Posterior cingulate gyrus (tissue), 11 donors: ENCODE measurements at regions not wholly inside any gene's neighbourhood (a gene's known extent, or its start where the extent isn't known, plus 50 kb on each side); places are given as distances from the start of the nearest gene placed in this dataset.

Source experiments
- DNase-seq, 10 donors: peaks; one replicate each; pipeline versions ENCODE4 v3.0.0 to v3.0.0-alpha.2; 2020 to 2021; ENCODE audit warnings: mixed read lengths in 3 of 10
- intact Hi-C: fragments of 100-400 bp; cut with DNase I; formaldehyde crosslinking; loops from one replicate; pipeline ENCODE4 v1.15.1; 2023

DNA sequence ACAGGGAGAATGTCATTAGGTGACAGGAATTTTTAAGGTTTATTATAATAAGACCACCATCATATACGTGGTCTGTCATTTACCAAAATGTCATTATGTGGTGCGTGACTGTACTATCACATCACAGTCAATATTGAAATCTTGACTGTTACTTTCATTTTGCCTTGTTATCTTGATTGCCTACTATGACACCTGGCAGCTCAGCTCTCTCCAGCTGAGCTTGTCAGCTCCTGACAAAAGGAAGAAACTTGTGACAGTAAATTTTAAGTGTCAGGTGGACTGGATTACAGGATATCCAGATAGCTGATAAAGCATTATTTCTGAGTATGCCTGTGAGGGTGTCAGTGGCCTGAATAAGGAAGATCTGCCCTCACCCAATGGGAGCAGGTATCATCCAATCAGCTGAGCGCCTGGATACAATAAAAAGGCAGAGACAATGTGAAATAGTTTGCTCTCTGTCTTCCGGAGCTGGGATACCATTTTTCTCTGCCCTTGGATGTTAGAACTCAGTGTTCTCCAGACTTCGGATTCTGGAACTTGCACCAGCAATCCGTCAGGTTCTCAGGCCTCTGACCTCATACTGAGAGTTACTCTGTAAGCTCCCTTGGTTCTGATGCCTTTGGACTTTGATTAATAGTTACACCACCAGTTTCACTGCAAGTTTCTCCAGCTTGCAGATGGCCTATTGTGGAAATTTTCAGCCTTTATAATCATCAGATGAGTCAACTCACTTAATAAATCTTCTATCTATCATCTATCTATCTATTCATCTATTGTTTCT is 1454.7 kb upstream of the IGFBP7 start:
- intact Hi-C loops = no loop called here

GRCh38 chr4:58561170-58561569 is 1451.0 kb upstream of the IGFBP7 start:
- DNase-seq = no peak
- intact Hi-C loops = no loop called here

More for the DNA sequence above, 1454.7 kb upstream of the IGFBP7 start:
- no peak for DNase-seq

- intact Hi-C loops = no loop called here
- no peak for DNase-seq
Measured at GRCh38 chr4:58560736-58561135, 1450.6 kb upstream of the IGFBP7 start.

DNA sequence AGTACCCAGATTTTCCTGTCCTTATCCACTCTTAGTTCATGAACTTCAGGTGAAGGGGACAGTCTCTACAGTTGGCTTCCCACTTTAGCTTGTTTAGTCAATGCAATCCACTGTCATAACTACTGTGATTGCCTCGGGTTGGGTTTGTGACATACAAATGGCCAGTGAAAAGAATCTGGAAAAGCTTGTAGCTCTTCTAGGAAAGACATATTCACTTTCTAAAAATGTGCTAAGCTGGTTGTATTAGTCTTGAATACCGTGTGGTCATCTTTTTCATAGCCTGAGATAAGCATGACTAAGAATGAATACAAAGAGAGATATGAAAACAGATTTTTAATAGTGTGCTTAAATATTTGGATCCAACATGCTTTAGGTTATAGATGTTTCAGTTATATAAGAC is 1443.5 kb upstream of the IGFBP7 start:
- intact Hi-C loops = no loop called here
- no peak for DNase-seq

DNA sequence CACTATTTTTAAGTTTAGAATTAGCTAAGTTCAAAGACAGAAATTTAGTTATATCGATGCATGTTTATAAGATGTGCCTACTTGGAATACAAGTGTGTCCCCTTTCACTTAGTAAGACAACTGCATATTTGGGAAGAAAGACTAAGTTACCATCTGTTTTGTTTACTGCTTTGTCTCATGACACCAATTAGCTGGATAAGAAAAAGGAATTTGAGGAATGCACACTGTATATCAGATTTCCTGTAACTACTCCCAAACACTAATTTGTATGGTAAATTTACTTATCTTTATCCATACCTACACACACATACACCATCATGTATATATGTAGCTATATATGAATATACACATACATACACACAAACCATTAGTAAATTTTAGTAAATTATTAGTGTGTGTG is 1442.8 kb upstream of the IGFBP7 start:
- no peak for DNase-seq
- intact Hi-C loops = no loop called here

- intact Hi-C loops = no loop called here
- peak in 1 of 10 donors; percentile 49 for DNase-seq
Measured at GRCh38 chr4:58551676-58552075, 1441.5 kb upstream of the IGFBP7 start.

GRCh38 chr4:58543465-58543864 is 1433.3 kb upstream of the IGFBP7 start:
- intact Hi-C loops = no loop called here
- DNase-seq = no peak

- intact Hi-C loops = no loop called here
- DNase-seq = peak in 1 of 10 donors; percentile 56
Measured at GRCh38 chr4:58541926-58542325, 1431.7 kb upstream of the IGFBP7 start.

DNA sequence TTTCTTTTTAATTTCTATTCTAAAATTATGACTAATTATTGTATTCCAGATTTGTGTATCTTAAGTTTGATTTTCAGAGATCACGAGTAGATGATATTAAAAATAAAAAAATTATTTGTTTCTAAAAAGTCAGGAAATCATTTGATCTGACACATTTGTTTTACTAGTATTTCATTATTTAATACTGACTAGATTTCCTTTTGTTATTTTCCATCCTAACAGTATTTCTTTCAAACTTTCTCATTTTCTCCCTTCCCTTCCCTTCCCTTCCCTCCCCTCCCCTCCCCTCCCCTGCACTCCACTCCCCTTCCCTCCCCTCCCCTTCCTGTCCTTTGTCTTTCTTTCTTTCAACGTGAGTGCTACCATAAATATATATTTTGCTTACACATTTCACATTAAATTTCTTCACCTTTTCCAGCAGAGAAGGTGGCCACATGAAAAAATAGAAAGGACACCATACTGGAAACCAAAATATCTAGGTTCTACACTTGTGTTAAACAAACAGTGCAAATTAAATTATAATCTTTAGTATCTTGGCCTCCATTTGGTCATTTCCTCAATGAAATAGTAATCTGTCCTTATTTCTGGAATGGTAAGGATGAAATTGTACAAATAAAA is 1412.7 kb upstream of the IGFBP7 start:
- intact Hi-C loops = no loop called here
- DNase-seq = no peak

DNA sequence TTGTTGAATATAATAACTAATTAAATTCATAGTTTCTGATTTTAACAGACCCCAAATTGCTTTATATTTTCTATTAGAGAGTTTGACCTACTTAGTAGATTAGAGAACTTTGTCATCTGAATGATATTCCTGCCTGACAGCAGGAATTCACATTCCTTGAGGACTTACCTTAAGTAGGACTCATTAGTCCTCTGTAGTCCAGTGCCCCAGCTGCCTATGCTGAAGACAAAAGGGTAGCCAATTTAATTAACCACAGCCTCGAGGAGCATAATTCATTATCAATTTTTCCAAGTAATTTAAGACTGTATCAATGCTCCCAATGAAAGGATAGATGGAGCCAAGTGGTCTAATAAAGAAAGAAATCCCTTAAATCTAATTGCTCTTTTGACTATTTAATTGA is 1405.0 kb upstream of the IGFBP7 start:
- intact Hi-C loops = no loop called here
- DNase-seq = no peak

GRCh38 chr4:58514299-58514698 is 1404.1 kb upstream of the IGFBP7 start:
- intact Hi-C loops = no loop called here
- DNase-seq = no peak

- intact Hi-C loops = no loop called here
- no peak for DNase-seq
Measured at GRCh38 chr4:58510652-58511051, 1400.5 kb upstream of the IGFBP7 start.

DNA sequence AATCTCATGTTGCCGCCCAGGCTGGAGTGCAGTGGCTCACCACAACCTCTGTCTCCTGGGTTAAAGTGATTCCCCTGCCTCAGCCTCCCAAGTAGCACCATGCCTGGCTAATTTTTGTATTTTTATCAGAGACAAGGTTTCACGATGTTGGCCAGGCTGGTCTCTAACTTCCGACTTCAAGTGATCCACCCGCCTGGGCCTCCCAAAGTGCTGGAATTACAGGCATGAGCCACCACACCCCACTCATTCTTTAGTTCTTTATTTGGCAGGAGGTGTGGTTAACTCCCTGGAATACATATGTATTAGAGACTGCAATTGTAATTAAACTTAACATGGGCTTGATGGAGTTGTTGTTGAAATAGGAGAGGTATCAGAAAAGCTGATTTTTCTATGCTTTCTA is 1396.9 kb upstream of the IGFBP7 start:
- no peak for DNase-seq
- intact Hi-C loops = no loop called here

DNA sequence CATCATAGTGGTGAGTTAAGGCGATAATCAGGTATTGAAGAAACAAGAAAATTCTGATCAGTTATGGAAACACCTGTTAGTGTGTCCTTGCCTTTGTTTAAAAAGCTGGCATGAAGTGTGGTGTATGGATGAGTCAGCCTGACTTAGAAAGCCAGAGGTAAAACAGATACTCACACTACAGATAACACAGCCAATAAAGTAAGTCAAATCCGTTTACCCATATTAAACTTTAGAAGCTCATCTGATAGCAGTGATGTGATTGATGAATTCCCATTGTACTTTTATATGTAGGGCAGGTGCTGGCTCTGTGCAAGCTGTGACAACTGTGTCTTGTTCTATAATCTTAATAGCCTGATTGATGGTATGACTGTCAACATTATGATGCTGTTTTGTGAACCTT is 1392.7 kb upstream of the IGFBP7 start:
- no peak for DNase-seq
- intact Hi-C loops = no loop called here

DNA sequence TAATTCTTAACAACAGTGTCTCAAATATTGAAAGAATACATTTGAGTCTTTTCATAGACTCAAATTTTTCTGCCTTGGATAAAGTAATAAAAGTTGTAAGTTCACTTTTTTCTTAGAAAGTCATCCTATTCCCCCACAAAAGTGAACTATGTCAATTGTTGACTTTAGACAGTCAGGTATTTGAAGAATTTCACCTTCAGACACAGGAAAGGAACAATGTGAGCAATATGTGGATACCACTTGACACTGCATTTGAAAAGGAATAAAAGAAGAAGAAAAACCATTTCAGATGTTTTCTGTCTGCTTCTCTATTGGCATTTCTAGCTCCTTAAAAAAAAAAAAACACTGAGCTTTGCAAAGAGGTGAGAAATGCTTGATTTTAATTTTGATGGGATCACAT is 1389.0 kb upstream of the IGFBP7 start:
- intact Hi-C loops = no loop called here
- no peak for DNase-seq

GRCh38 chr4:58491620-58492019 is 1381.4 kb upstream of the IGFBP7 start:
- intact Hi-C loops = no loop called here
- DNase-seq = no peak

DNA sequence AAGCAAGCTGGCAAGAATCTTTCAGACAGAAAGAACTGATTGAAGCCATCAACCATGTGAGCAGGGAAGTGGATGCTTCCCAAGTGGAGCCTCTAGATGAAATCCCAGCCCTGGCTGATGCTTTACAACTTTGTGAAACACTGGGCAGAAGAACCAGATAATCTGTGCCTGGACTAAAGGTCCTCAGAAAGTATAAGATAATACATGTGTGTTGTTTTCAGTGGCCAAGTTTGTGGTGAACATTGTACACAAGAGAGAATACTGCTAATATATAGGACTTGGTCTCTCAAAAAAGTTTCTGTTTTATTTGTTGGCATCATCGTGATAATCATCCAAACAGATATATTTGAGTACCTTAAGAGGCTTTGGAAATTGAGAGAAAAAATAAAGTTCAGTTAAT is 1367.8 kb upstream of the IGFBP7 start:
- intact Hi-C loops = no loop called here
- no peak for DNase-seq

DNA sequence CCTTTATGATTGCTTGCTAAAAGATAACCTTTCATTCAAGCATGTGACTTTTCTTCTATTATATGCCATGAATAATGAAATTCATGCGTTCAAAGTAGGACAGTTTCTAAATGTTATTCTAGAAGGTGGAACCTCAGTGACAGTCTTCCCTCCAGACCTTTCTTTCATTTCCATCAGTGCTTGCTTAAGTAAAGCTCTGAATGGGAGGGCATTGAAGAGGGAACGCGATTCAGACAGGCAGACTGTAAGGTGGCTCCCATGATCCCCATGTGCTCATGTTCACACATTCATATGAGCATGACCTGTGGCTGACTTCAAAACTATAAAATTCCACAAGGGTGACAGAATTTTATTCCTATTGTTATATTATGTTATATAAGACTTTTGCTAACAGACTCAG is 1367.3 kb upstream of the IGFBP7 start:
- intact Hi-C loops = no loop called here
- no peak for DNase-seq

GRCh38 chr4:58475097-58475496 is 1364.9 kb upstream of the IGFBP7 start:
- intact Hi-C loops = no loop called here
- no peak for DNase-seq

- intact Hi-C loops = no loop called here
- peak in 1 of 10 donors; percentile 76 for DNase-seq
Measured at GRCh38 chr4:58465031-58465430, 1354.8 kb upstream of the IGFBP7 start.

DNA sequence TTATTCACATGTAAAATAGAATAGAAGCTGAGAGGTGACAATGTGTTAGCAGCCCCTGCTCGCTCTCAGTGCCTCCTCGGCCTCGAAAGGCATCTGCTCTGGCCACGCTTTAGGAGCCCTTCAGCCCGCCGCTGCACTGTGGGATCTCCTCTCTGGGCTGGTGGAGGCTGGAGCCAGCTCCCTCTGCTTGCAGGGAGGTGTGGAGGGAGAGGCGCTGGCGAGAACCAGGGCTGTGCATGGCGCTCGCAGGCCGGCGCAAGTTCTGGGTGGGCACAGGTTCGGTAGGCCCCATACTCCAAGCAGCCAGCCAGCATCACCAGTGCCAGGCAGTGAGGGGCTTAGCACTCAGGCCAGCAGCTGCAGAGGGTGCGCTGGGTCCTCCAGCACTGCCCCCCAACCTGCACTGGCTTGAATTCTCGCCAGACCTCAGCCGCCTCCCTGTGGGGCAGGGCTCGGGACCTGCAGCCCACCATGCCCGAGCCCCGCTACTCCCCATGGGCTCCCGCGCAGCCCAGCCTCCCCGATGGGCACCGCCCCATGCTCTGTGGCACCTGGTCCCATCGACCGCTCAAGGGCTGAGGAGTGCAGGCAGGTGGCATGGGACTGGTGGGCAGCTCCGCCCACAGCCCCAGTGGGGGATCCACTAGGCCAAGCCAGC is 1346.7 kb upstream of the IGFBP7 start:
- intact Hi-C loops = no loop called here

GRCh38 chr4:58453956-58454355 is 1343.8 kb upstream of the IGFBP7 start:
- DNase-seq = peak in 1 of 10 donors; percentile 37
- intact Hi-C loops = no loop called here

More for the DNA sequence above, 1346.7 kb upstream of the IGFBP7 start:
- peak in 3 of 10 donors; percentile 64 to 80 (median 67) for DNase-seq
